Dedifferentiated amniotic fluid mesenchymal stem cell (primary cell): ENCODE measurements at regions not wholly inside any gene's neighbourhood (a gene's known extent, or its start where the extent isn't known, plus 50 kb on each side); places are given as distances from the start of the nearest gene placed in this dataset.
"Not testable (repeated sequence)": the region's sequence is repeated elsewhere in the genome, so short reads cannot be mapped to it uniquely, and the experiment has no call there.

ENCODE experiments used
- DNase-seq: peaks from one replicate; pipeline ENCODE4 v3.0.0-alpha.2; 2016; ENCODE audit errors: extremely low spot score

DNA sequence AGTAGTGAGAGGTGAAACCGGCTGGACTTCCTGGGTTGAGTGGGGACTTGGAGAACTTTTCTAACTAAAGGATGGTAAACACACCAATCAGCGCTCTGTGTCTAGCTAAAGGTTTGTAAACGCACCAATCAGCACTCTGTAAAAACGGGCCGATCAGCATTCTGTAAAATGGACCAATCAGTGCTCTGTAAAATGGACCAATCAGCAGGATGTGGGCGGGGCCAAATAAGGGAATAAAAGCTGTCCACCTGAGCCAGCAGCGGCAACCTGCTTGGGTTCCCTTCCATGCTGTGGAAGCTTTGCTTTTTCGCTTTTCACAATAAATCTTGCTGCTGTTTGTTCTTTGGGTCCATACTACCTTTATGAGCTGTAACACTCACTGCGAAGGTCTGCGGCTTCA, 621.2 kb downstream of the JRKL start:
- not testable (repeated sequence) for DNase-seq

DNA sequence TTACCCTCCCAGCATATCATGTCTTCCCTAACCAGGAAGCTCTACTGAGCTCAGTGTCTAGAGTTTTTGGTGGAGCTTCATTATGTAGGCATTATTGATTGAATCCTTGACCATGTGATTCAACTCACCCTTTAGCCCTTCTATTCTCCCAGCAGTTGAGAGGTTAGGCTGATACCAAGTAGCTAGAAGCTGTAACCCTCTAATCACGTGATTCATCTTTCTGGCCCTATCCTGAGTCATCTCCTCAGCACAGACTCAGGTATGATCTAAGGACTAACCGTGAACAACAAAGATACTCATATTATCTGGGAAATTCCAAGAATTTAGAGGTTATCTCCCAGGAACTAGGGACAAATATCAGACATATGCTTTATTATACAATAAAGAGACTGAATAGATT, 625.5 kb downstream of the JRKL start:
- DNase-seq: no peak

DNA sequence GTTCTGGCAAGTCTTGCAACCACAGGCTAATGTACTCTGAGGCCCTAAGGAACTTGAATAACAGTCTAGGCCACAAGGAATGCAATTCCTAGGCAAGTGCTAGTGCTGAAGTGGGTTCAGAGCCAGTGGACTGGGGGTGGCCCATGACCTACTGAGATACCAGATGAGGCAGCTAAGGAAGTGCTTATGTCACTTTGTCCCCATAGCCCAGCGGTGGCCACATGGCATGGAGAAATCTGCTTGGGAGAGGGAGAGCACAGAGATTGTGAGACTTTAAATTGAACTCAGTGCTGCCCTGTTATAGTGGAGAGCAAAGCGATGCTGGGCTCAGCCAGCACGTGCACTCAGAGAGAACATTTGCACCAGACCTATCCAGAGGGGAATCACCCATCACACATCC, 629.5 kb downstream of the JRKL start:
- no peak for DNase-seq

DNA sequence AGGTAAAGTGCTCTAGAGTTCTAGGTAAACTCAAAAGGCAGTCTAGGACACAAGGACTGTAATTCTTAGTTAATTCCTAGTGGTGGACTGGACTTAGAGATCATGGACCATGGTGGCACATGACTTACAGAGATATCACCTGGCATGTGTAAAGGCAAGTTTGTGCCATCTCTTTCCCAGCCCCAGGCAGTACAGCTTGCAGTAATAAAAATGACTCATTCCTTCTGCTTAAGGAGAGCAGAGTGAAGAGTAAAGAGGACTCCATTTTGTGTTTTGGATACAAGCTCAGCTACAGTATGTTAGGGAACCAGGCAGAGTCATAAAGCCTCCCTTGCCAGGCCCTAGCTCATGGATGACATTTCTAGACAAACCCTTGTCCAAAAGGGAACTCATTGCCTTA, 629.9 kb downstream of the JRKL start:
- no peak for DNase-seq

DNA sequence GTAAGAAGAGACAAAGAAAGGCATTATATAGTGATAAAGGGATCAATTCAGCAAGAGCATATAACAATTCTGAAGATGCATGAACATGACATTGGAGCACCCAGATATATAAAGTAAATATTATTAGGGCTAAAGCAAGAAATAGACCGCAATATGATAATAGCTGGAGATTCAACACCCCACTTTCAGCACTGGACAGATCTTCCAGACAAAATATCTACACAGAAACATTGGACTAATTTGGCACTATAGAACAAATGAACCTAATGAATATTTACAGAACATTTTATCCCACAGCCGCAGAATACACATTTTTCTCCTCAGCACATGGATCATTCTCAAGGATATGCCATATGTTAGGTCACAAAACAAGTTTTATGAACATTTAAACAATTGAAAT, 633.1 kb downstream of the JRKL start:
- DNase-seq: no peak

DNA sequence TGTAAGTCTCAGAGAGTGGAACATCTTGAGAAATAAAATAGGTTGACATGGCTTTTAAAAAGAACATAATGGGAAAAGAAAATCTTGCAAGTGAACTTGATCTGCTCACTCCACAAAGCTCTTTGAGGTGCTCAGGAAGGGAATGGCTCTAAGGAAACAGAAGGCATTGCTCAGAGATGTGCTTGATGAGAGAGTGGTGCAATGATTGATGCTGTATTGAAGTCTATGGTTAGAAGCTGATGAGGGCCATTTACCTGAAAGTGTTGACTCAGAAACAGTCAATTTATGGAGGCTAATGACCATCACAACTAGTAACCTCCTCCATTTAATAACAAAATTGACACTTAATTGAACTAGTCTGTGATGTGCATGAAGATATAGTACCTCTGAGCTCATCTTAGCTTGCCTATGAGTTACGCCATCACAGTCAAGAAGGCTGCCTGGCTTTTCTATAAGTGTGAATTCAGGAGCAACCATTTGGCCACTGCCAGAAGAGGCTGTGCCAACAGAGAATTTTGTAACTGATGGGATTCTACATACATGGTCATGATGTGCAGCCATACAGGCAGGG, 639.1 kb downstream of the JRKL start:
- no peak for DNase-seq

DNA sequence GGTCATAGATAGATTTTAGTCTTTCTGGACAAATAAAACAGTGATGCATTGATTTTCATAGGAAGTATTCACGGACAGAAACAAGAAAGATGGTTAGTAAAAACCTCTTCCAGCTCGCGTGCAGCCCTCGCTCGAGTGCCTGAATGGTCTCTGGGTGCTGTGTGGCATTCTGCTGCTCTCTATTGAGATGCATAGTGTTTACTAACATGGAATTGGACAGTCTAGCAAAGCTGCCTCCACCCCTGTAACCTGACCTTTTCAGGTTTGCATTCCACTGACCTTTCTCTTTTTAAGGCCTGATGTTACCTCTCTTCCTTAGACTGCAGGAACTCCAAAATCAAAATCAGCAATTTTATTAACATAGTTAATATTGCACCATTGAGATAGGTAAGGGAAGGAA, 643.4 kb downstream of the JRKL start:
- DNase-seq: no peak

DNA sequence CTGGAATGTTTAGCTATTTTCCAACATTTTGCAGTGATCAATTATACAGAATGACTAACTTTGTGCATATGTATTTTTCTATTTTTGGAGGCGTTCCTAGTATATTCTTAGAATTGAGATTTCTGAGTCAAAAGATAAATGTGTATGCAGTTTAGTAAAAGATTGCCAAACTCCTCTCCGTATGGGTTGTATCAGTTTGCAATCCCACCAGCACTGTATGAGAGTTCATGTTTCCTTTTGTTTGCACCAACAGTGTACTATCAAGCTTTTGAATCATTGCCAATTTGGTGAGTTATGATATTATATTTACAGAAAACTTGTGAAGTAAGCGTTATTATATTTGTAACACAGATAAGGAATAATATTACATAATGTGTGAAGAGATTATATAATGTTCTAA, 658.7 kb downstream of the JRKL start:
- no peak for DNase-seq

DNA sequence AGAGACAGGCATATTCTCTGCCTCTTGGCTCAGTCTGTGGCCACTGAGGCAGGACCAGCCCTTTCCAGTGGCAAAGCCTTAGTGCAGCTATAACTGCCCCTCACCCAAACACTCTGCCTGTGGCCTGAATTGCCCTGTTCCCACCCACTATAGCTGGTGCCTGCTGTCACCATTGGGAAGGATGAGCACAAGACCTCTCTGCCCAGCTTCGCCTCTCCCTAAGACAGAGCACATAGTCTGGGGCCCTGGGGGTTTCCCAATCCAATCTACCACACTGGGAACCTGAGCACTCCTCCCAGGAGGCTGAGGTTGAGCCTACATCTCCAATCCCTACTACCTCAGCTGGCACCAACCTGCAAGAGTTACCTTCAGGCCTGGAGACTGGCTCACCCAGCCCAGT, 670.4 kb downstream of the JRKL start:
- no peak for DNase-seq

DNA sequence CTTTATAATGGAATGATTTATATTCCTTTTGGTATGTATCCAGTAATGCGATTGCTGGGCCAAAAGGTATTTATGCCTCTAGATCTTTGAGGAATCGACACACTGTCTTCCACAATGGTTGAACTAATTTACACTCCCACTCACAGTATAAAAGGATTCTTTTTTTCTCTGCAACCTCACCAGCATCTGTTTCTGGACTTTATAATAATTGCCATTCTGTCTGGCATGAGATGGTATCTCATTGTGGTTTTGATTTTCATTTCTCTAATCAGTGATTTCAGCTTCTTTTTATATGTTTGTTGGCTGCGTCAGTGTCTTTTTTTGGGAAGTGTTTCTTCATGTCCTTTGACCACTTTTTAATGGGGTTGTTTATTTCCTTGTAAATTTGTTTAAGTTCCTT, 679.3 kb downstream of the JRKL start:
- DNase-seq: no peak

DNA sequence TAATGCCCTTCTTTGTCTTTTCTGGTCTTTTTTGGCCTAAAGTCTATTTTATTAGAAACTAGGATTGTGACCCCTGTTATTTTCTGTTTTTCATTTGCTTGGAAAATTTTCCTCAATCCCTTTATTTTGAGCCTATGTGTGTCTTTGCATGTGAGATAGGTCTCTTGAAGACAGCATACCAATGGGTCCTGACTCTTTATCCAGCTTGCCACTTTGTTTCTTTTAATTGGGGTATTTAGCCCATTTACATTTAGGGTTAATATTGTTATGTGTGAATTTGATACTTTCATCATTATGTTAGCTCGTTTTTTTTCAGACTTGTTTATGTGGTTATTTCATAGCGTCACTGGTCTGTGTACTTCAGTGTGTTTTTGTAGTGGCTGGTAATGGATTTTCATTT, 682.6 kb downstream of the JRKL start:
- DNase-seq: no peak

DNA sequence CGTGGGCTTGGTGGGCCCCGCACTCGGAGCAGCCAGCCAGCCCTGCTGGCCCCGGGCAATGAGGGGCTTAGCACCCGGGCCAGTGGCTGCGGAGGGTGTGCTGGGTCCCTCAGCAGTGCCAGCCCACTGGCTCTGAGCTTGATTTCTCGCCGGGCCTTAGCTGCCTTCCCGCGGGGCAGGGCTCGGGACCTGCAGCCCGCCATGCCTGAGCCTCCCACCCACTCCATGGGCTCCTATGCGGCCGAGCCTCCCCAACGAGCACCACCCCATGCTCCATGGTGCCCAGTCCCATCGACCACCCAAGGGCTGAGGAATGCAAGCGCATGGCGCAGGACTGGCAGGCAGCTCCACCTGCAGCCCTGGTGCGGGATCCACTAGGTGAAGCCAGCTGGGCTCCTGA, 686.9 kb downstream of the JRKL start:
- not testable (repeated sequence) for DNase-seq

DNA sequence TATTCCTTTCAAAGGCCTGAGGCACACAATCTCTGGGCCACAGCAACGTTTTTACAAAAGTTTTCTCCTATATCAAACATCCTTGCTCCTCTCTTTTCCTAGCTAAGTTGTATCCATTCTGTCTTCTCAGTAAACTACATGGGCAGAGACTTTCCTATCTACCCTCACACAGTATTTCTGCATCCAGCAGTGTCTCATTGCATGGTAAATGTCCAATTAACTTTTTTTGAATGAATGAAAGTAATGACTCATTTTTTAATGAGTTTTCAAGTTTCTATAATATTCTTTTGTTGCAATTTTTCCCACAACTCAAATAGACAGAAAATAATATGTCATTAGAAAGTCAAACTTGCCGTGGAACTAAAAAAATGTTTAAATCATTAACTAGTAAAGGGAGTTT, 688.6 kb downstream of the JRKL start:
- no peak for DNase-seq

DNA sequence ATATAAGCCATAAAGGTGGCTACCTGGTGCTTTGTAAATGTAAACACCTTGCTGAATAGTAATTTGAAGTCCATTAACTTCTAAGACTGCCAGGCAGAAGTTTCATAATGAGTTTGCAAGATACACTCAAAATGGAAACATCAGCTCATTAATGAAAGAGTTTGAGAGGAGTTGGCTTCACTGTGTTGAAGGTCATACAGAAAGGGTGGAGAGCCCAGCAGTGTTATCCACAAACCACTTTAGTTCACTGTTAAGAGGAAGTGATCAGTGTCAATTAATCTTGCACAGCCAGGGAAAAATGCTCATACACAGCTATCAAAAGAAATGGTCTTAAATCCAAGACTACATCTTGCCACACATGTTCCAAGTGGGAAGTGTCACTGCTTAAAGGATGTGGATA, 689.4 kb downstream of the JRKL start:
- no peak for DNase-seq

DNA sequence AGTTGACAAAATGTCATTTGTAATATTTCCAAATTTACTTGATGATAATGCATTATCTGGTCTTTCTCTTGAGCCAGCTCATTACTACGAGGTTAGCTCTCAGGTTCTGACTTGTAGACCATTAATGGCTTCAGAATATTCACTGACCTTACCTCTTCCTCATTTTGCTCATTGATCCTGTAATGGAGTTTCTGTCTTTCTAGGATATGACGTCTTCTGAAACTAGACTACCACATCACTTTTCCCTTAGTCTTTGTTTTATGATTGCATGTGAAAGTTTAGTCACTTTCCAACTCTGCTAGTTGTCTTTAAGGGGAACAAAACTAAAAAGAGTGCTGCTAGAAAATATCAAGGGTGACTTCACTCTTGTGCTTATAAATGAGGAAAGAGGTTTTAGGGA, 697.6 kb downstream of the JRKL start:
- no peak for DNase-seq

DNA sequence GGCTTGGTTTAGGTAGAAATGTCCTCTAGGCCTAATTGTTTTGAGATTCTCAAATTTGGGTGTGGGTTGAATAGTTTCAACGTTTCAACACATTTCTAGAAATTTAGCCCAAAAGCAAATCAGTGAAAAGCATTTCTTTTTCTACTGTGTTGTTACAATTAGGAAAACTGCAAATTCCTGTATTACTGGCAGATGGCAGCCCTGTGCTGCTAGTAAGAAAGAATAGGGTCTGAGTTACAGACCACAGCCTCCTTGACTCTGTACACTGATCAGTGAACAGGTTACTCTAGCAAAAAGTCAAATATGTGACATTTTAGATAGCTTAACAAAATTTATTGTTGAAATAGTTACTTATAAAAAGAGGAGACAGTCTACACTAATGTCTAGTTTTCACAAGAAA, 703.0 kb downstream of the JRKL start:
- DNase-seq: no peak

DNA sequence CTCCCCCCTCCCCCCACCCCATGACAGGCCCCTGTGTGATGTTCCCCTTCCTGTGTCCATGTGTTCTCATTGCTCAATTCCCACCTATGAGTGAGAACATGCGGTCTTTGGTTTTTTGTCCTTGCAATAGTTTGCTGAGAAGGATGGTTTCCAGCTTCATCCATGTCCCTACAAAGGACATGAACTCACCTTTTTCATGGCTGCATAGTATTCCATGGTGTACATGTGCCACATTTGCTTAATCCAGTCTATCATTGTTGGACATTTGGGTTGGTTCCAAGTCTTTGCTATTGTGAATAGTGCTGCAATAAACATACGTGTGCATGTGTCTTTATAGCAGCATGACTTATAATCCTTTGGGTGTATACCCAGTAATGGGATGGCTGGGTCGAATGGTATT, 712.4 kb downstream of the JRKL start:
- not testable (repeated sequence) for DNase-seq

DNA sequence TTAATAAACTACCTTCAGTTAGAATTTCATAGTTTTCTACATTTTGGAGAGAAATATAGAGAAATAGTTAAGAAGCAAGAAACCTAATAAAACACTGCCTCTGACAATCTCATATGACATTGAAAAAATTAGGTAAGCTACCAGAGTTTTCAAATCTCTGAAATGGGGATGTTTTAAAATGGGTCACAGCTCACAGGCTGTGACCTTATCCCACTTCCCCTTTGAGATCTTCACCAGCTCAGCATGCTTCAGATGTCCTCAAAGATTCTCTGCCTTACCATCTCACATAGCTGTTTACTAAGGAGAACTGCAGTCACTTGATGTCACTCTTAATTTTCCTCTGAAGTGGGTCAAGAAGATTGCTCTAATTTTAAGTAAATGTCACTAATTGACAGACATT, 717.8 kb downstream of the JRKL start:
- no peak for DNase-seq

DNA sequence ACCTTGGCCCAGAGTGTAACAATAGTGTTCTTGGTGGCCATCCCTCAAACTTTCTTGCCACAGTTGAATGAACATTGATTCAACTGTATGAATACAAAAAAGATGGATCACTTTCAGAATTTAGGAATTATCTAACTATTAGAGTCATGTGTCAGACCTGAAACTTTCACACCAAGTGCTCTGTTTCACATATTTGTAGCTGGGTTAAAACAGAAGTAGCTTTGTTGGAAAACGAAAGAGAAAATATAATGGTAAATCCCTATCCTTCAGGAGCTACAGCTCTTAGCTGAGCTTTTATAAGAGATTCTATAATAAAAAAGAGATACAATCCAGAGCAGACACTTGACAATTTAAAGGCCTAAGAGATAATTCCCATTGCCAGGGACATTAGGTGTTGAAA, 719.3 kb downstream of the JRKL start:
- no peak for DNase-seq

DNA sequence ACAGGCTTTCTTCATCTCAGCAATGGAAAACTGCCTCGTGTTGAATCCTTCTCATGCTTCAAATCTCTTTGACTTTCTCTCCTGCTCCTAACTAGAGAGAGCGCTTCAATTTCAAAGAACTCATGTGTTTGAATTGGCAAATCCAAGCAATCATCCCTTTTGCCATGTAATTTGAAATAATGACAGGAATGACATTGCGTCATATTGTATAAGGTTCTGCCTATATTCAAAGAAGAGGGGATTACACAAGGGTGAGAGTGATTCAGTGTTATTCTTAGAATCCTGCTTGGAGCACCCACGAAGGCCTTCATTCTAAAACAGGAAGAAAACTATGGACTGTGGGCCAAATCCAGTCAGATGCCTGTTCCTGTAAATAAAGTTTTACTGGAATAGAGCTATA, 720.6 kb downstream of the JRKL start:
- DNase-seq: no peak

DNA sequence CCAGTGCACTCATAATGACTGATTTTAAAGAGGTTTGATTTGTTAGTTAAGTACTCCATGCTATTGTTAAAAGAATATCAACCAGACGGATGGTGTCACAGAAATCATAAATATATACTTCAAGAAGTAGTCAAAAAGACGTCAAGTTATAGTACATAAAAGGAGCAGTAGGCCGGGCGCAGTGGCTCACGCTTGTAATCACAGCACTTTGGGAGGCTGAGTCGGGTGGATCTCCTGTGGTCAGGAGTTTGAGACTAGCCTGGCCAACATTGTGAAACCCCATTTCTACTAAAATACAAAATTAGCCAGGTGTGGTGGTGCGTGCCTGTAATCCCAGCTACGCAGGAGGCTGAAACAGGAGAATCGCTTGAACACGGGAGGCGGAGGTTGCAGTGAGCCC, 721.7 kb downstream of the JRKL start:
- no peak for DNase-seq

DNA sequence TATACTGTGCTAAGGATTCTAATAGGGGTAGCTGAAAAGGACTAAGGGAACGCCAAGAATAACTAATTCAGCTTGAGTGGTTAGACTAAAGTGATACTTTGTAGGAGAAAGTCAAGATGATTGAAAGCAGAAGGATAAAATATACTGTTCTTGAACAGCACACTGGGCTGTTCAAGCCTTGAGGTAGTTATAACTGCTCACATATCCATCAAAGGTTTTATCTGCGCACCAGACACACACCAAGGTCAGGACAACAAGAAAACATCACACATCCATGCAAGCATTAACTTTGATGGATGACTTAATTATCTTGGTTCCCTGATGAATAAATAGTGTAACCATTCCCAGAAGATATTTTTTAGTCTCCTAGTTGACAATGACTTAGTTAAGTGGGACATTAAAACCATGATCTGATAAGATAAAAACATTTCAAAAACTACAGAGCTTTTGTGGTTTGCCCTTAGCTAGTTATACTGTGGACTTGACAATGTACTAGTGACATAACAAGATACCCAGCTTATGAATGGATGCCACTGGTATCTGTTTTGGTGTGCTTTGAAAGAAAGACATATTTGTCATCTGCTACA, 728.9 kb downstream of the JRKL start:
- DNase-seq: no peak

DNA sequence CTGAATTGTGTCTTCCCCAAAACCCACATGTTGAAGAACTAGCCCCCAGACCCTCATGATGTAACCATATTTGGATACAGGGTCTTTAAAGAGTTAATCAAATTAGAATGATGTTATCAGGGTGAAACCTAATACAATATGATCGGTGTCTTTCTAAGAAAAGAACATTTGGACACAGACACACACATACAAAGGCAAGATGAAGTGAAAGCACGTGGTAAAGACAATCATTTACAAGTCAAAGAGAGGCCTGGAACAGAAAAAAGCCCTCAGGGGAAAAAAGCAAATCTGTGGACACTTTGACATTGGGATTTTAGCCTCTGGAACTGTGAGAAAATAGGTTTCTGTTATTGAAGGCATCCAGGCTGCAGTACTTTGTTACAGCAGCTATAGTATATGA, 733.4 kb downstream of the JRKL start:
- no peak for DNase-seq

DNA sequence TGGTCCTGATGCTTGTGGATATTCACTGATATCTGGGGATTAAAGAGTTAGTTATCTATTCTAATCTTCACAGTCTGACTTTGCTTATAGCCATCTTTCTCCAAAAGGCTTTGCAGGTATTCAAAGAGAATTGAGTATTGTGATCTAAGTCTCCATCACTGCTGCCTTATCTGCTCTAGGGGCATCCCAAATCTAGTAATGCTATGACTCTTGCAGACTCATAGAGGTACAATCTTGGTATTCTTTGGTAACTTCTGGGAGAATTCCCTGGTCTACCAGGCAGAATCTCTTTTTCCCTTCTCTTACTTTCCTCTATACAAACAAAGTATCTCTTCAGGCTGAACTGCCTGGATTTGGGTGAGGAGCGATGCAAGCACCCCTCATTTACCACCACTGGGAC, 746.3 kb downstream of the JRKL start:
- DNase-seq: no peak
